ENCODE measurements at regions not wholly inside any gene's neighbourhood (a gene's known extent, or its start where the extent isn't known, plus 50 kb on each side); places are given as distances from the start of the nearest gene placed in this dataset.
"Not testable (repeated sequence)": the region's sequence is repeated elsewhere in the genome, so short reads cannot be mapped to it uniquely, and the experiment has no call there.

DNA sequence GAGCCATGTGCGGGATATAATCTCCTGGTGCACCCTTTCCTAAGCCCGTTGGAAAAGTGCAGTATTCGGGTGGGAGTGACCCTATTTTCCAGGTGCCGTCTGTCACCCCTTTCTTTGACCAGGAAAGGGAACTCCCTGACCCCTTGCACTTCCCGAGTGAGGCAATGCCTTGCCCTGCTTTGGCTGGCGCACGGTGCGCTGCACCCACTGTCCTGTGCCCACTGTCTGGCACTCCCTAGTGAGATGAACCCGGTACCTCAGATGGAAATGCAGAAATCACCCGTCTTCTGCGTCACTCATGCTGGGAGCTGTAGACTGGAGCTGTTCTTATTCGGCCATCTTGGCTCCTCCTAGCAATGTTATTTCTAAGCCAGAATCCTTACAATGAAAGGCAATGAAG is 121.1 kb downstream of the TAF11L14 start:
- TF ChIP-seq, protein P1, sequence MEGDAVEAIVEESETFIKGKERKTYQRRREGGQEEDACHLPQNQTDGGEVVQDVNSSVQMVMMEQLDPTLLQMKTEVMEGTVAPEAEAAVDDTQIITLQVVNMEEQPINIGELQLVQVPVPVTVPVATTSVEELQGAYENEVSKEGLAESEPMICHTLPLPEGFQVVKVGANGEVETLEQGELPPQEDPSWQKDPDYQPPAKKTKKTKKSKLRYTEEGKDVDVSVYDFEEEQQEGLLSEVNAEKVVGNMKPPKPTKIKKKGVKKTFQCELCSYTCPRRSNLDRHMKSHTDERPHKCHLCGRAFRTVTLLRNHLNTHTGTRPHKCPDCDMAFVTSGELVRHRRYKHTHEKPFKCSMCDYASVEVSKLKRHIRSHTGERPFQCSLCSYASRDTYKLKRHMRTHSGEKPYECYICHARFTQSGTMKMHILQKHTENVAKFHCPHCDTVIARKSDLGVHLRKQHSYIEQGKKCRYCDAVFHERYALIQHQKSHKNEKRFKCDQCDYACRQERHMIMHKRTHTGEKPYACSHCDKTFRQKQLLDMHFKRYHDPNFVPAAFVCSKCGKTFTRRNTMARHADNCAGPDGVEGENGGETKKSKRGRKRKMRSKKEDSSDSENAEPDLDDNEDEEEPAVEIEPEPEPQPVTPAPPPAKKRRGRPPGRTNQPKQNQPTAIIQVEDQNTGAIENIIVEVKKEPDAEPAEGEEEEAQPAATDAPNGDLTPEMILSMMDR (IDR thresholded peaks at IDR 0.05): not testable (repeated sequence)
- TF ChIP-seq ZFX (IDR thresholded peaks at IDR 0.05; ENCODE audit: borderline replicate concordance): not testable (repeated sequence)

All from 22Rv1 (cell line).